Esophagus squamous epithelium (tissue), 5 donors: ENCODE measurements at regions not wholly inside any gene's neighbourhood (a gene's known extent, or its start where the extent isn't known, plus 50 kb on each side); places are given as distances from the start of the nearest gene placed in this dataset.

Source experiments
- DNase-seq: peaks from one replicate; lab custom pipeline; 2025; lab: John Stamatoyannopoulos, UW
- H3K27ac ChIP-seq, 4 donors: fragments of 200-600 bp; sonication (generic); one replicate each; pipeline ENCODE4 v1.5.1; 2016 to 2019; ENCODE audit warnings: mild to moderate bottlenecking in 1 of 4
- H3K27me3 ChIP-seq, 4 donors: fragments of 200-600 bp; sonication (generic); 1 replicate in 3 of 4; 2 replicates in 1 of 4; pipeline versions ENCODE4 v1.5.1 to v1.6.0; 2017 to 2021; ENCODE audit warnings: antibody characterized with exemption in 1 of 4
- H3K36me3 ChIP-seq, 3 donors: fragments of 200-600 bp; sonication (generic); one replicate each; pipeline ENCODE4 v1.5.1; 2016 to 2019
- H3K4me1 ChIP-seq, 3 donors: fragments of 200-600 bp; sonication (generic); one replicate each; pipeline ENCODE4 v1.5.1; 2017 to 2019
- H3K4me3 ChIP-seq, 4 donors: fragments of 200-600 bp; sonication (generic); 1 replicate in 3 of 4; 2 replicates in 1 of 4; pipeline ENCODE4 v1.5.1; 2016 to 2019; ENCODE audit warnings: mild to moderate bottlenecking in 2 of 4, moderate library complexity in 1 of 4
- H3K9me3 ChIP-seq, 3 donors: fragments of 200-600 bp; sonication (generic); one replicate each; pipeline ENCODE4 v1.5.1; 2016 to 2019
- POLR2A ChIP-seq, 4 donors: fragments of 450-650 bp; IDR thresholded peaks; one replicate each; pipeline ENCODE4 v1.6.1; 2017; ENCODE audit warnings: antibody characterized with exemption in 4 of 4, mild to moderate bottlenecking in 4 of 4, moderate library complexity in 3 of 4
- WGBS, 2 donors: methylation state at CpG; one replicate each; pipeline ENCODE4 v1.1.5; 2018; 5-methylcytosine and 5-hydroxymethylcytosine counted together
- intact Hi-C: fragments of 100-400 bp; cut with DNase I; formaldehyde crosslinking; loops from one replicate; pipeline ENCODE4 v1.15.0; 2022
- TF ChIP-seq, protein P1 (sequence below), 6 experiments: fragments of 450-650 bp in 4 of 6; fragments of 200-600 bp in 2 of 6; sonication (generic) in 2 of 6; IDR thresholded peaks; one replicate each; pipeline ENCODE4 v1.5.1; 2016 to 2019; ENCODE audit warnings: antibody characterized with exemption in 6 of 6, mild to moderate bottlenecking in 4 of 6, moderate library complexity in 4 of 6
- donor health status: DM: yes; HTN: yes; CAD: no.

DNA sequence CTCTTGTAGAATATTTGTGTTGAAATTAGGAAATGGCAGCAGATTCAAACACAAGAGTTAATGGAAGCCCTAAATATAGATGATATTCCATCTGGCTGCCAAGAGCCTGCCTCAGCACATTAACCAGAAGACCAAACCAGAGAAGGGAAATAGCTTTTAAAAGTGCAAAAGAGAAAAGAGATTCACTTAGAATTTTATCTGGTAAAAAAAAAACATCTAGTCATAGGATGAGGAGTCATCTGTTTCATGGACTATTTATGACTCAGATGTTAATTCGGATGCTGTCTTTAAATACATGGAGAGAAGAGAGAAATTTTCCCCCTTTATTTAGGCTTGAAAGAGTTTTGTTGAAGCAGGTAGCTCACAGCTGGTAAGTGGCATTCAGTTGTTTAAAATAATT, 201.6 kb upstream of the NUDT4 start:
- no peaks in the 10 kb centered on the region for H3K27me3 ChIP-seq
- 18 to 28% methylated on average over 1 of the region's 1 CpG for WGBS, 2 donors
- H3K27ac ChIP-seq = peak overlapping the region in 3 of 4 donors; percentile 39 to 66 (median 50)
- DNase-seq = no peak
- intact Hi-C loops = no loop called here
- H3K9me3 ChIP-seq = no peaks in the 10 kb centered on the region
- no peak overlapping the region for H3K4me3 ChIP-seq
- no peak for TF ChIP-seq POLR2A (IDR thresholded peaks at IDR 0.05)
- TF ChIP-seq, protein P1, sequence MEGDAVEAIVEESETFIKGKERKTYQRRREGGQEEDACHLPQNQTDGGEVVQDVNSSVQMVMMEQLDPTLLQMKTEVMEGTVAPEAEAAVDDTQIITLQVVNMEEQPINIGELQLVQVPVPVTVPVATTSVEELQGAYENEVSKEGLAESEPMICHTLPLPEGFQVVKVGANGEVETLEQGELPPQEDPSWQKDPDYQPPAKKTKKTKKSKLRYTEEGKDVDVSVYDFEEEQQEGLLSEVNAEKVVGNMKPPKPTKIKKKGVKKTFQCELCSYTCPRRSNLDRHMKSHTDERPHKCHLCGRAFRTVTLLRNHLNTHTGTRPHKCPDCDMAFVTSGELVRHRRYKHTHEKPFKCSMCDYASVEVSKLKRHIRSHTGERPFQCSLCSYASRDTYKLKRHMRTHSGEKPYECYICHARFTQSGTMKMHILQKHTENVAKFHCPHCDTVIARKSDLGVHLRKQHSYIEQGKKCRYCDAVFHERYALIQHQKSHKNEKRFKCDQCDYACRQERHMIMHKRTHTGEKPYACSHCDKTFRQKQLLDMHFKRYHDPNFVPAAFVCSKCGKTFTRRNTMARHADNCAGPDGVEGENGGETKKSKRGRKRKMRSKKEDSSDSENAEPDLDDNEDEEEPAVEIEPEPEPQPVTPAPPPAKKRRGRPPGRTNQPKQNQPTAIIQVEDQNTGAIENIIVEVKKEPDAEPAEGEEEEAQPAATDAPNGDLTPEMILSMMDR (IDR thresholded peaks at IDR 0.05) = no peak
- H3K4me1 ChIP-seq = peaks cover 9 to 30% (median 9%) of the 10 kb centered on the region in 3 donors
- H3K36me3 ChIP-seq = no peaks in the 10 kb centered on the region

DNA sequence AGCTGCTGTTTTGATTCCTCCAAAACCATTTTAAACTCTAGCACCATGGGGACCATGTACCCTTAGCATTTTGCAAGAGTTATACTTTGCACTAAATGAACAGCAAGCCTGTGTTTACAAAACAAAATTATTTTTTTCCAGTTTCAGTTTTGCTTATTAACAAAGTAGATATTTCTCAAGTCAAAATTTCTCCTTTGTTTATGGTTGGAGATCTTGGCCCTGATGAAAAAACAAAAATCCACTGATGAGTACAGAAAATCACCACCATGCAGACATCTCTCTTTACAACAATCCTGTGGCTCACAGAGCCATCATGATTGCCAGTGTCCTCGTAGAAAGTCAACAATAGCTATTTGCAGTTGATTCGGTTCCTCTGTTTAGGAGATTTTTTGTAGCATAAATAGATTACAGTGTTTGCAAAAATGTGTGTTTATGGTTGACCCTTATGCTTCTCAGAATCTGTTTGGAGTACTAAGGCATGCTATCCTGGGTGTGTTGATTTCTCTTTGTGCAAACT, 201.1 kb upstream of the NUDT4 start:
- H3K27me3 ChIP-seq = no peaks in the 10 kb centered on the region
- no peaks in the 10 kb centered on the region for H3K9me3 ChIP-seq
- no peak overlapping the region for H3K4me3 ChIP-seq
- WGBS, 2 donors = 41 to 57% methylated on average over 2 of the region's 2 CpGs
- DNase-seq = no peak
- no peak for TF ChIP-seq POLR2A (IDR thresholded peaks at IDR 0.05)
- TF ChIP-seq, protein P1 (IDR thresholded peaks at IDR 0.05) = no peak
- peaks cover 9 to 30% (median 9%) of the 10 kb centered on the region in 3 donors for H3K4me1 ChIP-seq
- H3K27ac ChIP-seq = peak overlapping the region in 3 of 4 donors; percentile 45 to 66 (median 53)
- H3K36me3 ChIP-seq = no peaks in the 10 kb centered on the region
- intact Hi-C loops = no loop called here

DNA sequence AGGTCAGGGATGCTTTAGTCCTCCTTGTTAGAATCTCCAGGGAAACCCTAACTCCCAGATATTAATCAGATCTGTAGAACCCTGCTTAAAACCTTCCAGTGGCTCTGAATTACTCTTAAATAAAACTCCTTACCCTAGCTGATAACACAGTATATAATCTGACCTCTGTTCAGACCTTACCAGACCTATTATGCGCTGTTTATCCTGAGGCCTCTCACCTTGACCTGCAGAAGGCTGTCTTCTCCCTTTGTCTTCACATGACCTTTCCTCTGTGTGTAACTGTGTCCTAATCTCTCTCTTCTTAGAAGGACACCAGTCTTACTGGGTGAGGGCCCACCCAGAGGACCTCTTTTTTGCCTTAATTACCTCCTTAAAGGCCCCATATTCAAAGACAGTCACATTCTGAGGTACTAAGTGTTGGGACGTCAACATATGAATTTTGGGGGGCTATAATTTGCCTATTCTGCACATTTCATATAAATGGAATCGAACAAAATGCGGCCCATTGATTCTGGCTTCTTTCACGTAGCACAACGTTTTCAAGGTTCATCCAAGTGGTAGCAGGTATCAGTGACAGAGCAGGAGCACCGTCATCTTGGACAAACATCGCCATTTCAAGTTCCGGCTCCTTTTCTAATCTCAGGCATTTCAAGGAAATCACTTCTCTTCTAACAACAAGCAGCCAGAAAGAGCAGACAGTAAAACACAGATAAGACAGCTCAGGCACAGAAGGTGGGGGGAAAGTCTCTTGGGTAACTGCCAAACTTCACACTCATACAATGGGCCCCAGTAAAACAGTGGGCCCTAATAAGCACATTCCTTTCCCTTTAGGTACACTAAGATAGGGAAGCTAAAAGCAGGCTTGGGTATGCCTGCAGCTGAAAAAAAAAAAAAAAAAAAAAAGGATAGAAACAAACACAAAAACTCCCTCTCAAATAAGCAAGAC, 200.2 kb upstream of the NUDT4 start:
- WGBS, 2 donors = 94 to 95% methylated on average over 9 of the region's 9 CpGs
- no peaks in the 10 kb centered on the region for H3K9me3 ChIP-seq
- H3K36me3 ChIP-seq = no peaks in the 10 kb centered on the region
- H3K4me3 ChIP-seq = no peak overlapping the region
- peak overlapping the region in 3 of 4 donors; percentile 45 to 58 (median 53) for H3K27ac ChIP-seq
- no peaks in the 10 kb centered on the region for H3K27me3 ChIP-seq
- intact Hi-C loops = no loop called here
- DNase-seq = no peak
- TF ChIP-seq POLR2A (IDR thresholded peaks at IDR 0.05) = no peak
- TF ChIP-seq, protein P1 (IDR thresholded peaks at IDR 0.05) = no peak
- peaks cover 9 to 30% (median 9%) of the 10 kb centered on the region in 3 donors for H3K4me1 ChIP-seq

DNA sequence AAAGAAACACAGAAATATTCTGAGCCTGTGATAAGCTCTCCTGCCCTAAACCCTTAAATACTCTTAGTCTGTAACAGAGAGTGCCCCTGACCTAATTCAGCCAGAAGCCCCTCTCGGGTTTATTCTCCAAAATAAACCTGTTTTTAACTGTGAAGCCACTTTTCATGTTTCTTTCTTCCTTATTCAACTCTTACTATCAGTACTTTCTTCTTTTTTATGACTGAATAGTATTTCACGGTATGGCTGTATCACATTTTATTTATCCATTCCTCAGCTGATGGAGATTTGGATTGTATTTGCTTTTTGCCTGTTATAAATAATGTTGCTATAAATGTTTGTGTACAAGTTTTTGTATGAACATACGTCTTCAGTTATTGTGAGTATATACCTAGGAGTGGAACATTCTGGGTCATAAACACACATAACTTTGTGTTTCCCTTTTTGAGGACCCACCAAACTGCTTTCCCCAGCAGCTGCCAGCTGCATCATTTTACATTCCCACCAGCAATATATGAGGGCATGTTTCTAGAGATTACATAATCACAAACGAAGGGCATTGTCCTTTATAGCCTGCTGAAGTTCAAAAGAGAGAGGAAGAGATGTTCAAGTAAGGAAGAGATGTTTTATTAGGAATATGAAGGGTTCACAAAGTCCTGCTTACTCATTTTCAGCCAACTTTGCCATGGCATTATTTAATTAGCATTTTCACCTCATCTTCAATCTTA, 199.4 kb upstream of the NUDT4 start:
- Histone ChIP-seq H3K36me3 (no peaks in the 10 kb centered on the region), H3K27me3 (no peaks in the 10 kb centered on the region), H3K4me3 (no peak overlapping the region), H3K4me1 (peaks cover 9 to 29% (median 9%) of the 10 kb centered on the region in 3 donors), H3K9me3 (no peaks in the 10 kb centered on the region), H3K27ac (no peak overlapping the region)
- intact Hi-C loops = no loop called here
- TF ChIP-seq POLR2A (IDR thresholded peaks at IDR 0.05) = no peak
- TF ChIP-seq, protein P1 (IDR thresholded peaks at IDR 0.05) = no peak
- DNase-seq = no peak
- WGBS, 2 donors = 81 to 90% methylated on average over 4 of the region's 4 CpGs
